G401.6 (cell line): ENCODE measurements at regions not wholly inside any gene's neighbourhood (a gene's known extent, or its start where the extent isn't known, plus 50 kb on each side); places are given as distances from the start of the nearest gene placed in this dataset.
"Not testable (repeated sequence)": the region's sequence is repeated elsewhere in the genome, so short reads cannot be mapped to it uniquely, and the experiment has no call there.

Experiments used
- FAIRE-seq: peaks from 2 replicates; lab custom pipeline; 2012; peaks lifted over from hg19 to GRCh38; lab: Jason Lieb, UNC

DNA sequence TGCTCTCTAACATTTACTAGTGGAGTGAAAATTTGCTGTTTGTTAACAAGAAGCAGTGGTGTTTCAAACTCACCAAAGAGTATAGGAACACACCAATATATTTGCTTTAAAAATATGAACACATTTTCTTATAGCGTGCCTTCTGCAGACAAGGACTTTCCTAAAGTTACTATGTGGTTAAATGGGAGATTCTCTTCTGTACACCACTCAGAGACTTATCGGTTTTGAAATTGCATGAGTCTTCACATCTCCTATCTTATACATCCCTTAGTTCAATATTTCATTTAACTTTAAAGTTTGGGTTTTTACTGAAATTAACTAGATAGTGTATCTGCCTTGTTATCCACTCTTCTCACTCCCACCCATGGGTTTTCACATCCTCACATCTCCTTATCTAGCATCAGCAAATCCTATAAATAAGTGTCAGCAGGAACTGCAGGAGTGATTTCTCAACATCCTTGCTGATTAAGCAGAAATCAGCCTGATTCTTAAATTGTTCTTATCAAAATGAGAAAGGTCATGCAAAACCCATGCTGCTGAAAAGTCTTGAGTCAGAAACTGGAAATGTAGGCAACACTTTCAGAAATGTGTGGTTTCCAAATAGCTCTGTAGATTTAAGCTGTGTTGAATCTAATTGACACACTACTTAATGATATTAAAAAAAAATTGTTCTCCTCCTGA is 1075.6 kb upstream of the GJE1 start:
- no peak for FAIRE-seq

DNA sequence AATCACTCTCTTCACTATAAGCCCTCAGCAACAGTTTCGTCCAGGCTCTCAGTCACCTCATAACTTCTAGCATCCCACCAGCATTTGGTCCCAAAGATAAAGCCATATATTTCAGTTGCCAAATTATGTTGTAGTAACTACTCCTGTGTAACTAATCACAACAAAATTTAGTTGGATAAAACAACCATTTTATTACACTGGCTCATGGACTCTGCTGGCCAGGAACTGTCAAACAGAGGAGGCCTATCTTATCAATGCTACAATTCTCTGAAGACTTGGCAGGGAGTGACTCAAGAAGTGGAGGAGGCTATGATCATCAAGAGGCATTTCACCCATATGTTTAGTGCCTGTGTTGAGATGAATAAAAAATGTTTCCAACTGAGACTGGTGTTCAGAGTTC is 1082.3 kb upstream of the GJE1 start:
- FAIRE-seq = no peak

DNA sequence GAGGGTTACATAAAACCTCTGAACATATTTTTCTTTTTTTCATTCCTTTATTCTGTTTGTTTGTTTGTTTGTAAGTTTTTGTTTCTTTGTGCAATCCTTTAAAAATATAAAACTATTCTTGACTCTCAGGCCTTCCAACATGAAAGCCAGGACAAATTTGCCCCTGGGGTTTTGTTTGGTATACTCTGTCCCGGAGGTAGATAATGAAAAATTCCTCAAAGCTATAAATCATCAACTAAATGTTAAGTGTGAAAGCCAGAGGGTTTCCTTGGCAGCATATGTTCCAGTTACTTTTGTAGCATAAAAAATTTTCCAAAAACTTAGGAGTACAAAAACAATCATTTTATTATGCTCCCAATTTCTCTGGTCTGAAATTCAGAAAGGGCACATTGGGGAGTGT is 1084.3 kb upstream of the GJE1 start:
- FAIRE-seq = no peak

DNA sequence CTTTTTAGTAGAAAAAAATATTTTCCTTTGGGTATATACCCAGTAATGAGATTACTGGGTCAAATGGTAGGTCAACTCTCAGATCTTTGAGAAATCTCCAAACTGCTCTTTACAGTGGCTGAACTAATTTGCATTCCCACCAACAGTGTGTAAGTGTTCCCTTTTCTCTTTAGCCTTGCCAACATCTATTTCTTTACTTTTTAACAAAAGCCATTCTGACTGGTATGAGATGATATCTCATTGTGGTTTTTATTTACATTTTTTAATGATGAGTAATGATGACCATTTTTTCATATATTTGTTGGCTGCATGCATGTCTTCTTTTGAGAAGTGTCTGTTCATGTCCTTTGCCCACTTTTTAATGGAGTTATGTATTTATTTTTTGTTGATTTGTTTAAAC is 1086.2 kb upstream of the GJE1 start:
- not testable (repeated sequence) for FAIRE-seq

DNA sequence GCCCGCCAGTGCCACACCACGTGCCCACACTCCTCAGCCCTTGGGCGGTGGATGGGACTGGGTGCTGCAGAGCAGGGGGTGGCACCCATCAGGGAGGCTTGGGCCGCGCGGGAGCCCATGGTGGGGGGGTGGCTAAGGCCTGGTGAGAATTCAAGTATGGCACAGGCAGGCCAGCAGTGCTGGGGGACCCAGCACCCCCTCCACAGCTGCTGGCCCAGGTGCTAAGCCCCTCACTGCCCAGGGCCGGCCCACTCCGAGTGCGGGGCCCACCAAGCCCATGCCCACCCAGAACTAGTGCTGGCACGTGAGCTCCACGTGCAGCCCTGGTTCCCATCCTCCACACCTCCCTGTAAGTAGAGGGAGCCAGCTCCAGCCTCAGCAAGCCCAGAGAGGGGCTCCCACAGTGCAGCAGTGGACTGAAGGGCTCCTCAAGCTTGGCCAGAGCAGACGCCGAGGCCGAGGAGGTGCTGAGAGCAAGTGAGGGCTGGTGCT is 1091.1 kb upstream of the GJE1 start:
- FAIRE-seq = no peak

DNA sequence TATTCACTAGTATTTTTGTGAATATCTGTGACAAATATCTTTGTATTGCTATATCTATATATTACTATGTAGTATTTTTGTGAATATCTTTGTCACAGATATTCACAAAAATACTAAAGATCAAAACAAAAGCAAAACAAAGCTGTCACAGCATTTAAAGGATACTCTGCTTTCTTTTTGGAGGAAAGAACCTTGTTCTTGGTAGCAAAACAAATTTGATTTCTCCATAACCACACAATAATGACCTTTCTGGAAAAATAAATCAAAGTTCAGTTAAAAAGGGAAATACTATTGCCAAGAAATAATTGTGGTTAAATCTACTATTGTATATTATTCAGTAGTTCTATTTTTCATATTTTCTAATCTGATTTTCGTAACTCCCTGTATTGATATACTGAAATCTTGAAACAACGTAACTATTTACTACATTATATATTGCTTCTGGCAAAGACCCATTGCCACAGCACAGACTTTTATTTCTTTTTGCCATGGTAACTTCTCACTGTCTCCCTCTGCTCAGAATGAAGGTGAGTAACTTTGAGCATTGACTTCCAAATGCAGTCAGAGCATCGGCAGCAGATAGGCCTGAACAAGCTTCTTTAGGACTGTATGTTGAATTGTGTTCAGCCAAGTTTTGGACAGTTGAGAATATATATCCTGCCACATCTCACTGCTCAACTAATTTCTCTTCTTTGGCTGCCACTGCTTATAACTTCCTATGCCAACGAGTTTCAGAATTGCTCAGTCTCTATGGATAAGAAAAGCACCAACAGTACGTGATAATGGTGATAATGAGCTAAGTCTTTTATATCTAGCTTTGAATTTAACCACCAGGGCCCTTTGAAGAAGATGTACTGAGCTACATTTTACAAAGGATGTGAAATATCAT is 1097.2 kb upstream of the GJE1 start:
- peak; percentile 78 for FAIRE-seq

DNA sequence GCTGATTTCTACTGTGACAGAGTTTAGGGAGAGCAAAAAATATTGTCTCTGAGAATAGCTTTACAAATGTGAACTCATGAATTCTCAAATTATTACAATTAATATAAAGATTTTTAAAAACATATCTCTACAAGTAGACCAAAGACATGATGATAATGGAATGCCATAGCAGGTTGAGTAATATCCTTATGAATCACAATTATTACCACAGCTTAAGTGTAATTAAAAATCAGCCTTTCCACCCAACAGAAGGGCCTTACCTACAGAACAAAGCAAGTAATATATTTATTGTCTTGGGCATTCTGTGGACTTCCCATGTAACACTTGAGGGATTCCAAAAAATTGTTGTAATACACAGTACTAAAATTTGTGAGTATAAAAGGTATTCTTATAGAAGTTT is 1099.6 kb upstream of the GJE1 start:
- FAIRE-seq = no peak

DNA sequence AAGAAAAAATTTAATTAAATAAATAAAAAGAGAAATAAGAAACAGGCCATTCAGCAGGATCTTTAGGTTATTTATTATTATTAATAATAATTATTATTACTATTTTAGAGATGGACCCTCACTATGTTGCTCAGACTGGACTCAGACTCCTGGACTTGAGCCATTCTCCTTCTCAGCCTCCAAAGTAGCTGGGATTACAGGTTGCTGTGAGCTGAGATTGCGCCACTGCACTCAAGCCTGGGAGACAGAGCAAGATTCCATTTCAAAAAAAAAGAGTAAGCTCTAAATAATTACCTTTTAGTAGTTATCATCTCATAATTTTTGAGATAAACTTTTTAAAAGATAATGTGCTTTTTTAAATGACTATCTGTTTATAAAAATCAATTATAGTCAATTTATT is 1102.8 kb upstream of the GJE1 start:
- no peak for FAIRE-seq

DNA sequence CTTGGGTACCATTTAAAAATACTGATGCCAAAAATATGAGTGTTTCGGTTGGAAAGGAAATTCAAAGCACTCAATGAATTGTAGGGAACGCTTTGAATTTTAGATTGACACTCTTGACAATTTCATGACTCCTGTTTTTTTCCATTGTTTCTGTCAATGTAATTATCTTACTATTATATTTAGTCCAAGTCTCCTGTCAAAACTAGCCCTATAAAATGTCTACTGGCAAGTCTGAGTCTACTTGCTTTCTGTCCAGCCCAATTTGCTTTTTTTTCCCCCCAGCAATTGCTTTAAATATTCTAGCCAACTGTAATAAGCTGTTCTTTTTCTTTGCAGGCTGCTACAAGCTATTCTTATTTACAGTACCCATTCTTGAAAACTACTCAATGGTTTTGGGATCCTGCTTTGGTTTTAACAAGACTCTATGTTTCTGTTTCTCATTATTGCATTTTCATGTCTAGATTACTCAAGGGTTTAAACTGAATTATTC is 1103.9 kb upstream of the GJE1 start:
- FAIRE-seq = no peak

DNA sequence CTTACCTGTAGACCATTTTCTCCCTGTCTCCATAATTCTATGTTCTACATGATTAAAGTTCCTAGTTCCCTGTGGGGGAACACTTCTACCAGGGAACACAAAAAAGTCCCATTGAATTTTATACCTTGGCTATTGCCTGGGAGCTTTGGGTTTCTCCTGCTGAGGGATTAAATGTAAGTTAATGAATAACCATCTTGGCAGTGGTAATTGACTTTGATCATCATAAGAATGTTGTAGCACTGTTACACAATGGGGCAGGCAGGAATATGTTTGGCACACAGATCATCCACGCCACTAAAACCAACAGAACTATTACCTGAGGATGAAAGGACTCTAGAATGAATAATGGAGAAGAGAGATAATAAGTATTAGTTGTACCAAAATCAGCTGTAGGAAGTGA is 1106.2 kb upstream of the GJE1 start:
- no peak for FAIRE-seq

DNA sequence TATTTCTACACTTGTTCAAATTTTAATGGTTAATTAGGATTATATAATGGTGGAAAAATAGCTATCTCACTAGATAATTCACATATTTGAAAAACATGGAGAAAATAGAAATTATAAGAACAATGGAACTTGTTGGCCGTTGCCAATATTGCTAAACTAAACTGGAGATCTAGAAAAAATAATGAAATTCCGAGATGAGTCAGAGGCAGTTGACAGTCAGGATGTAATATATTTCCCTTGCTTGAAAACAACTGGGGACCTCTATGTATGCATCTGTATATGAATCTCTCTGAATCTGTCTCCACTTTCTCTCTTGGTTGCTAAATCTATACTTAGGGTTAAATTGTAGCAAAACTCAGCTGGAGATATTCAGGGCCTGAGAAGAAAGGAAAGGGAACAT is 1108.2 kb upstream of the GJE1 start:
- no peak for FAIRE-seq

DNA sequence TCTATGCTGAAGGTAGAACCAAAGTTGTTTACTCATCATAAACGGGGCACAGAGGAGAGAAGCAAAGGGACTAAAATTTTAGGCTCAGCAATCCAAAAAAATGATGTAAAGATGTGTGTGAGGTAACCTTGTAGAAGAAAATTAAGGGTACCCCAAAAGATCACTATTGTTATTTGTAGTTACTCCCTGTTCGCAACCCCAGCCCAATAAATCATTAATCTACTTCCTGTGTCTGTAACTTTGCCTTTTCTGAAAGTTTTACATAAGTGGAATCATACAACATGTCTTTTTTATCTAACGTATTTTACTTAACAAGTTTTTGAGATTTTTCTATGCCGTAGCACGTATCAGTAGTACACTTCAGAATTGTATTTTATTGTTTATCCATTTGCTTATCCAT is 1114.8 kb upstream of the GJE1 start:
- no peak for FAIRE-seq

DNA sequence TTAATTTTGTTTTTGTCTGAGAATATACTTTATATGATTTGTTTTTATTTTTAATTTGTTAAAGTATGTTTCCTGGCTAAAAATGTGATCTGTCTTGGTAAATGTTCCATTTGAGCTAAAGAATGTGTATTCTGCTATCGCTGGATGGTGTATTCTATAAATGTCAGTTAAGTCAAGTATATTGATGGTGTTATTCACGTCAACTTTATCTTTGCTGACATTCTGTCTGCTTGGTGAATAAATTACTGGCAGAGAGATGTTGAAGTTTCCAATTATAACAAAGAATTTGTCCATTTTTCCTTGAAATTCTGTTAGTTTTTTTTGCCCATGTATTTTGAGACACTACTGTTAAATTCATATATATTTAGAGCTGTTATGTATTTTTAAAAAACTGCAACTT is 1131.8 kb upstream of the GJE1 start:
- FAIRE-seq = no peak

DNA sequence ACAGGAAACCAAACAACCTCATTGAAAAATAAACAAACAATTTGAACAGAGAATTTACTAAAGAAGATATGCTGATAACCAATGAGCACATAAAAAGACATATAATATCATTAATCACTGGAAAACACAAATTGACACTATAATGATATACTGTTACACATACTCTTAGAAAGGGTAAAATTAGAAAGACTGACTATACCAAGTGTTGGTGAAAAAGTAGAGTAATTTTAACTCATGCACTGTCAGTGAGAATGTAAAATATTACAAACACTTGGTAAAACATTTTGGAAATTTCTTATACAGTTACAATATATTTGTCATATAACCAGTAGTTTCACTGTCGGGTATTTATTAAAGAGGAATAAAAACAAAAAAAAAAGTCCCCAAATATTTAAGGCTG is 1139.2 kb upstream of the GJE1 start:
- FAIRE-seq = peak; percentile 72

DNA sequence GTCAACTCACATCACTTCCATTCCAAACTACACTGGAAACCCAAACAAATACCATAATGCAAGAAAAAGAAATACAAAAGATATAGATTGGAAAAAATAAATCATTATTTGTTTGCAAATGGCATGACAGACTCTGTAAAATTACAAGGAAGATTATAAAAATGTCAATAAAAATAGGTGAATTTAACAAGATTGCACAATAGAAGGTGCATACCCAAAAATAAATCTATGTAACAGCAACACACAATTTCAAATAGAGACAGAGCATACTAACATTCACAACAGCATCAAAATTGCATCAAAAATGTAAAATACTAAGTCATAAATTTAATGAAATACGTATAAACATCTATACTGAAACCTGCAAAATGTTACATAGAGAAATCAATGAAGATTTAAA is 1140.0 kb upstream of the GJE1 start:
- FAIRE-seq = peak; percentile 37

DNA sequence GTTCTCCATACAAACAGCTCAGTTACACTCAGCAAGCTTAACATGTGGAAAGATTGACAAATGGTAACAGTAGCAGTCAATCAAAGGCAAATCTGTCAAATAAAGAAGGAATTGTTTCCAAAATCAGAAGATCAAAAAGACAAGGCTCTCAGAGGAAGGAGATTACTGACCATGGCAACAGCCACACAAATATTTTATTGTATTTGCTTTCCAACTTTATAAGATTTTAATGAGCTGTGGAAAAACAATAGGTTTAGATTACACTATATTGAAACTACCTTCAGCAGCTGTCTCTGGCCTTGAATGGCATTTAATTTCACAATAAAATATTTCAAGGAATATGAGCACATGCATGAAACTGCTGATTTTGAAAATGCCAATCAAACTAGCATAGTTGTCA is 1143.9 kb upstream of the GJE1 start:
- FAIRE-seq = no peak

DNA sequence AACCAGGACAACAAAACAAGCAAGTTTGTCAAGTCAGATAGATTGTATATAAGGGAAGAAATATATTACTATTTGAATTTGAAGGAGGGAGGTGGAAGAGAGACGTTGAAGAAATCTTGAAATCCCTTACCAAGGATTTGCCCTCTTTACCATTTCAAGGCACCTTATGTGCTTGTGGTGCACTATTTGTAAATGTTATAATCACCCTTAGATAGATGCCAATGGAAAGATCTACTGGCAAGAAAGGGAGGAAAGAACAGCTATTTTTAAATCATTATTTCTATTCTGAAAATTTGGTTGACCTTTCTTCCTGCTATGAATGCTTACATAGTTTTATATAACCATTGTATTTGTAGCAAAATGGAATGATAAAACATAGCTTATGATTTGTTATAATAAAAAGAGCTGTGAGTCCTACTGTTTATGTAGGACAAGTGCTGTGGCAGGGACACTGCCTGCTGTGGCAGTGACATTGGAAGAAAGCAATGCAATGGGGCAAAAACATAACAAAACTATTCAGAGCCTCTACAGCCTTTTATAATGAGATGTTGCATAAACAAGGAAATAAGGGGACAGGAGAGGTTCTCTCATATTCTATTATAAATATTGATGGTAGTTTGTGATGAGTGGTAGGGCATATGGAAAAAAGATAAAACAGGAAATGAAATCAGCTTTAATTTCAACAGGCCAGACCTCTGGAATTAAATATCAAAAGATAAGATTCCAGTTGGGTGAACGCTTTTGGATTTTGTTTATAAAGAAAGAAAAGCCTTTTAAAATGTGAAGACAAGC is 1145.2 kb upstream of the GJE1 start:
- FAIRE-seq = no peak

DNA sequence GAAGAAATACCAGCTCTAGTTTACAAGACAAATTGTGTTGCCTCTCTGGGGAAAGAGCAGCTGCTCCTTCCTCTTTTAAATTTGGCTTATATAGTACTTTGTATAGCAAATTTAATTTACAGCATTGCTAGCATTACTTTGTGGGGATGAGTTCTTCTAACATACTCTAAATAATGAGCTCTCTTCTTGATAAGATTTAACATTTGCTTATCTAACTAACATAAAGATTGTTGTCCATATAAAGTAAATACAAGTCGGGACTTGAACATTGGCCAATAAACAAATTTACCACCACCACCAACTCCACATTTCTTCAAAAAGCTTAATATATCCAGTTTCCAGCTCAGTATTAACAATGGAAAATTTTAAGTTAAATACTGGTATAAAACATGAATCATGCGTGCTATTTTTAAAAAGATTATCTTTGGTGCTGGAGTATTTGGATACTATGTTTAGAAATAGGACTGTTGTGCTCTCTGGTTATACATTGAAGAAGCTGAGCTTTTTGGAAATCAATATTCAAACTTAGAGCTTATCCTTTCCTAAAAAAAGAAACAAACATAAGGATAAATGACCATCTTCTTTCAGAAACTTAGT is 1146.9 kb upstream of the GJE1 start:
- no peak for FAIRE-seq

DNA sequence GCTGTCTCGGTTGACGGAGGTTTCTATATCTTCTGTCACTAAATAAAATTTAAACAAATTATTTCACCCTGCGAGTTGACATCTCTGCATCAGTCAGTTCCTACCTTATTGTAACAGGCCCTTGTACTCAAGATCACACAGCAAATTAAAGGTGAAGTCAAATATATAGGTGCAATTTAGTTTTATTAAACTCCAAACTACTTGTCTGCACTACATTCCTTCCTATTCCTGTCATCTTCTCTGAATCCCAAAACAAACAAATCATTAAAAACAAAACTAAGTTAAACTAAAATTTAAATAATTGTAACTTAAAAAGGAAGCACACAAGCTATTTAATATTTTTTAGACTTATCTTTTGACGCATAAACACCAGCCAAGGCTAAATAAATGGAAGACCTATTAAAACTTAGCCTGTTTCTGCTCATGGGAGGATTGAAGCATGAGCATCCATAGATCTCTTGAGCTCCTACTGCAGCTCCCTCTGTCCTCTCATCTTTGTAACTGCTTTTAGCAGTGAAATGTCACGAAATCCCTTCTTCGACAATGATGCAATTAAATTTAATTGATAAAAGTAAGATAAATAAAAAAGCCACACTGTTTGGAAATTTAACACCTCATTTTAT is 1152.3 kb upstream of the GJE1 start:
- peak; percentile 27 for FAIRE-seq

DNA sequence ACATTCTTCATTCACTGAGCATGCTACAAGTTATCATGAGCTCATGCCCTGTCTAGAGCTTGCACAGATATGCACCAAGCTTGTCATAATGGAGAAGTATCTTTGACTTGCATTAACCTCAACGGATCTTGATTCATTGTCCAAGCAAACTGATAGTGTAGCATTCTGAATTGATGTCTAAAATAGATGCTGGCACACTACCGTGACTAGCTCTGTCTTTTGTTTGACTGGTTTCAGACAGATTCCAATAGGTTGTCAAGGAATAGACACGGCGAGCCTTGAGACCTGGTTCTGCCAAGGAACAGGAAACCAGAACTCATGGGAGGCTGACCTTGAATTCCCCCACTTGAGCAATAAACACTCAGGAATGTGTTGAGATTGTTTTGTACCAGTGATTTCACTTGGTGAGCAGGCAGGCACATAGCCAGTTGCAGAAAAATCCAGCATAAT is 1153.1 kb upstream of the GJE1 start:
- FAIRE-seq = no peak

DNA sequence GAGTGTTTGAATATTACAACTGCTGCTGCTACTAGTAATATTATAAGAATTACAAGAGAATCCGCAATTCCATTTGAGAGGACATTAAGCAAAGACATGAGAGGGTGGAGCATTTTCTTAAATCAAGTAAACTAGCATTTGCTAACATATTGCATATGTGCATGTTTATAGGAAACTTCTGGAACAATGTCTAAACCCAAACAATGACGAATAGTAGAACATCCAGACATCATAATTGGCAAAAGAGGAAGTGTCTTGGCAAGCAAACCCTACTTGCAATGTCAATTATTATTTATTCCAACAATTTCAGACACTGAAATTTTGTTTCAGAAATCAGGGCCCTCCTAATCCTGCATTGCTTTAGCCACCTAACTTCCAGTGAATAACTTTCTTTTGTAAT is 1155.3 kb upstream of the GJE1 start:
- no peak for FAIRE-seq

DNA sequence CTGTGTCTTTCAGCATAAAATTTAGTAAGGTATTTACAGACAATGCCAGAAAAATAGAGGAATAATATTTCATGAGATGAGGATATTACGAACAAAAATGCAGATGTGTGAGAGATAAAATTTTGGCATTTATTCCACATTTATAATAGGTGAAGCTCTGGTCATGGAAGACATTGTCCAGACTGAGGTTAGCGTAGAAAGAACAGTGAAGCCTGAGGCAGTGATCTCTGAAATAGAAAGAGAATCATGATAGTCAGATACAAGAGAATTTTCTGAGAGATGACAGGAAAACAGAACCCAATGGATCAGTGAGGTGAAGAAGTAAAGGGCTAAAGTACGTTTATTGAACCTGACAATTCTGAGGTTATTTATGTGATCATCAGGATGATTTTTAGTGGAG is 1155.9 kb upstream of the GJE1 start:
- no peak for FAIRE-seq
